Epidermal melanocyte (primary cell): ENCODE measurements at regions not wholly inside any gene's neighbourhood (a gene's known extent, or its start where the extent isn't known, plus 50 kb on each side); places are given as distances from the start of the nearest gene placed in this dataset.

Experiments used
- DNase-seq: peaks from one replicate; pipeline ENCODE4 v3.0.0; 2011; ENCODE audit warnings: low spot score; ENCODE audit not compliant: insufficient read length

DNA sequence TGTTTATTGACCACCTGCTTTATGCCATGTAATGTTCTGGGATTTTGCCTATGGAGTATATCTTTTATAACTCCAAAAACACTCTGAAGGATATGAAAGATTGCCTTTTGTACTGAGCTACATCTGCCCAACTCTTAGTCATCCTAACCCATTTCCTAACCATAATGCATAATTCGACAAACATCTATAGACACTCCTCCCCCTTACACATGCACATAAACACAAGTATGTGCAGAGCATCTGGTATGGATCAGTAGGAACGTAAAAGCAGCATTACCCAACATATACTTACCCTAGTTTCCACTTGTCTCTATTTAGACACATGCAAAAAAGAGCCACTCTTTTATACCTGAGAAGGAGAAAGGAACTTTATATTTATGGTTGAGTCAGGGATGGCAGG is 272.8 kb downstream of the FAM76B start:
- DNase-seq: no peak

- no peak for DNase-seq
Measured at GRCh38 chr11:95516175-95516574, 273.4 kb downstream of the FAM76B start.

- no peak for DNase-seq
Measured at GRCh38 chr11:95515371-95515770, 274.2 kb downstream of the FAM76B start.

DNA sequence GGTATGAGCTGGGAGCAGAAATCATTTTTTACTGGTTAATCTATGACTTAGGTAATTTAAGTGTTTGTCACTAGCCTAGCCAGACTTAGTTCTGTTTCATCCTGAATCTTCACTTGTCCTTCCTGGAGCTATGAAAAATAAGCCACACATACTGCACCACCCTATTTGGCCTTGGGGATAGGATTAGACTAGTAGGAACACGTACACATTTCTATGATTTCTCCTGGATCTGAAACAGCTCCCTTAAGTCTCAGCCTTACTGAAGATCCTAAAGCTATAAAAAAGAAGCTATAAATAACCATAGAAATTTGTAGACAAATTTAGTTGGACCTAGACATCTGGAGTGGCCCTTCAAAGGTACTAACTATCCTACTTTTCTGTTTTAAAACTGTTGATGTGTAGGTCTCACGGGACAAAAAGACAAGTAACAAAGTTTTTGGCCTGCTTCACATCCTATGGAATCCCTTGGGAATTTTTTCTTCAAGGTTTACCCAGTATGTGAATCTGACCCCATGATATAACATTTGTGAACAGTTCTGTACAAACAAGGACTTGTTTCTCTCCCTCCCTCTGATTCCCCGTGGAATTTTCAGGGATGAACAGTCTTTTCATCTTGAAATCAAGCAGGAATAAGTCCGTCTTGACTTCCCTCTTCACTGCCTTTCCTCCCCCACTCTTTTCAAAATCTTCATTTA is 275.0 kb downstream of the FAM76B start:
- DNase-seq: no peak

DNA sequence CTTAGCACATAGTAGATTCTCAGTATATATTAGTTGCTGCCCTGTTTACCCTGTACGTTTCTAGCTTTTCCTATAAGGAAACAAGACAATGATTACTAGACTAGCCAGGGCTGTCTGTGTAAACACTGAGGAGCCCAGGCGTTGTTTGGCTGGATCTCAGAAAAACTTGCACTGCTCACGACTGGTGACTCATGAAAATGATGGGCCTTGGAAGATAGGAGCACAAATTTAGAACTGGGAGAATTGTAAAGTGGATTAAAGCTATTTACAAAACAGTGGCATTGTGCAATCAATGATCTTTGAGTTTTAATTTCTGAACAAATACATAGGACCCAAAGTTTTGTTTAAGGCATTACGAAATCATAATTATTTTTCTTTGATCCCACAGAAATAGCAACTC is 276.9 kb downstream of the FAM76B start:
- no peak for DNase-seq

- no peak for DNase-seq
Measured at GRCh38 chr11:95512177-95512576, 277.4 kb downstream of the FAM76B start.

- DNase-seq: no peak
Measured at GRCh38 chr11:95508219-95508890, 277.4 kb upstream of the SESN3 start.

- DNase-seq: no peak
Measured at GRCh38 chr11:95507794-95508193, 276.8 kb upstream of the SESN3 start.

DNA sequence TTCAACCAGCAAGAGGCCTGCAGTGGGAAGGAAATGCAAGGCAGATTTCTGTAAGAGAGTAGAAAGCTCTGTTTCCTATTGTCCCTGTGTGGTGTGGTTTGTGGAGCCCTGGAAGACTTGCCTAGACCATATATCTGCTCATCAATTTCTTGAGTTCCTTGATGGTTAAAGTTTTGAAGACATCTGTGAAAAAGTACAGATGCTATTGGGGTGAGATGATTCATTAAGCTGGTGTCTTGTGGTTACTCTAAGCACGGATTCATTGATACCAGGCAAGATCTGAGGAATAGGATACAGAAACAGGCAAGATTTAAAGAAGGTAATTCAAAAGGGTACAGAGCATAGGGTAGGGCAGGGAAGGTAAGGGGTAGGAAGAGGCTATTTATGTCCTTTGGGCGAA is 275.8 kb upstream of the SESN3 start:
- DNase-seq: no peak

DNA sequence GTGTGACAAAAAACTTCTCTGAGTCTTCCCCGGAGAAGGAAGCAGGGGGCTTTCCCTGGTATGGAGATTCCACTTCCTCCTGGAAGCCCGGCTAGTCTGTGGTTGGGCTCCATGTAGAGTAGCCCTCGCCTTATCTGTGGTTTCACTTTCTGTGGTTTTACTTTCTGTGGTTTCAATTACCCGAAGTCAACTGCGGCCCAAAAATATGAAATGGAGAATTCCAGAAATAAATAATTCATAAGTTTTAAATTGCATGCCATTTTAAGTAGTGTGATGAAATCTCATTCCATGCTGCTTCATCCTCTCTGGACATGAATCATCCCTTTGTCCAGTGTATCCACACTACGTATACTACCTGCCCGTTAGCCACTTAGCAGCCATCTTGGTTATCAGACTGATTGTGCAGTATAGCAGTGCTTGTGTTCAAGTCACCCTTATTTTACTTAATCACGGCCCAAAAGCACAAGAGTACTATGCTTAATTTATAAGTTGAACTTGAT is 275.0 kb upstream of the SESN3 start:
- DNase-seq: no peak

GRCh38 chr11:95503047-95503446 is 272.0 kb upstream of the SESN3 start:
- DNase-seq: no peak

DNA sequence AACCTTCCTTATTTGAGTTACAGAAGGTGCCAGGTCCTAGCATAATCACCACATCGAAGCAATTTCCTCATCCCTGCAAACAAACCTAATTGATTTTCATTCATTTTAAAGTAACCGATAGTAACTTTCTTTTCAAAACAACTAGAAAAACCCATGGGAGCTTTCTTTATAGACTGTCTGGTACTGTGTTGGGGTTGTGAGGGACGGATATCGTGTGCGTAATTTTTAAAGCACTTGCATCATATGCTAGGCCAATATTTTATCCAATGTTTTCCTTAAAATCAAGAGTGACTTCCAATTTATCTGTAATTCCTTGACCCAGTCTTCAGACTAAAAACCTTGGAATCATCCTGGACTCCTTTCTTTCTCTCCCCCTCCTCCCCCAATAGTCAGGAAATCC is 271.5 kb upstream of the SESN3 start:
- DNase-seq: no peak

DNA sequence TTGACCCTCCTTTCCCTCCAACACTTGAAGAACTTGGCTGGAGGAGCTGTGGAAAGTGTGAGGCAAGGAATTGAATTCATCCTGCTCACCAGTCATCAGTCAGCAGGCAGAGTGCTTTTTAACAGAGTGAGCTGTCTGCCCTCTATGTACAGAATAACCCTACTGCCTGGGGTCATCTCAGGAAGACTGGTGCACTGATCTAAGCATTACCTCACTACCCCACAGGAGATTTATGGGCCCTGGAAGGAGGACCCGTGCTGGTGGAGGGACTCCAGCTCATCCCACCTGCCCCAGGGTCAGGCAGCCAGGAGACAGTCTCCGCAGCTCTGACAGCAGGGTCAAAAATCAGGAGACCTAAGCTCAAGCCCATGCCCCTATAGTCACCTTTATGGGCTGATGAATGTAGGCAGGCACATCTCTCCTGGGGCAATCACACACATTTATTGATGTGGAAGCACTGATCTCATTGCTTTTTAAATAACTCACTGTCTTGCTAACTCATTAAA is 270.8 kb upstream of the SESN3 start:
- no peak for DNase-seq

DNA sequence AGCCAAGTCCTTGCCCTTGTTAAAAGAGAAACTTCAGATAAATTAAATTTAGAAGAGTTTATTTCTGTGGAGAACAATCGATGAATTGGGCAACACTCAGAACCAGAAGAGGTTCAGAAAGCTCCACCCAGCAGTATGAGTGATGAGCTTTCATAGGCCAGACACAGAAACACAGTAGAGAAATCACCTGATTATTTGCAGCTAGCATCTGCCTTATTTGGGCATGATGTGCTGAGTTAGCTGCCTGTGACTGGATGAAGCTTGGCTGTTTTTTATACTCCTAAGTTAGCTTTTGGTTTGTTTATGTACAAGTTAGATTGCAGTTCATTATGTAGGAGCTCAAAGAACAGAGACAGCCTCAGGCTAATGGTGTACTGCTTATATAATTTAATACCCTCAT is 269.5 kb upstream of the SESN3 start:
- no peak for DNase-seq

GRCh38 chr11:95499516-95500135 is 268.6 kb upstream of the SESN3 start:
- no peak for DNase-seq

DNA sequence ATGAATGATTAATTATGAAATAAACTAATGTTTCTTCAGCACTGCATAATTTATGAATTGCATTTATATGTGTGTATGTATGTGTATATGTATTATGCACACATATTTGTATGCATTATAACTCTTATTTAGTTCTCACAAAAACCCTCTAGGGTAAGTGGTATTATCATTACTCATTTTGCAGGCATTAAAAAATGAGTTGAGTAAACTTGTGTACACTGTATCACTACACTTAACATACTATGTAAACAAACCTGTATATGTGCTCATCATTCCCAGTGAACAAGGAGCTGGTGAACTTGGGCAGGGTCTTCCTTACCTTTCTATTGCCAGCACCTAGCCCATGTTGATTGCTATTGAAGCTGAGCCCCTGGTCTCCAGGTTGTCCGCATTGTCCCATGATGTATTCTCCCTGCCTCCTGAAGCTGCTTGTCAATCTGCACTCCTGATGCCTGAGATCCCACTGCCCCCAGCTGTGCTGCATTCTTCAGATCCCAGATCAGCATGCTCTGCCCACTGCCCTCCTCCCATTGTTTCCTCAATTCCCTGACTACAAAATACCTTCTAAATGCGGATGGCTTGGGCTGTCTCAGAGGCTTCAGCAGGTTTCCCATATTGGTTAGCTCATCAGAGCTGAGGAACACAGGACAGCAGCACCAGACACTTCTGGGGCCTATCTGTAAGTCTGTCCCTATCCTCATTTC is 267.9 kb upstream of the SESN3 start:
- DNase-seq: no peak

GRCh38 chr11:95496901-95497300 is 265.9 kb upstream of the SESN3 start:
- no peak for DNase-seq

DNA sequence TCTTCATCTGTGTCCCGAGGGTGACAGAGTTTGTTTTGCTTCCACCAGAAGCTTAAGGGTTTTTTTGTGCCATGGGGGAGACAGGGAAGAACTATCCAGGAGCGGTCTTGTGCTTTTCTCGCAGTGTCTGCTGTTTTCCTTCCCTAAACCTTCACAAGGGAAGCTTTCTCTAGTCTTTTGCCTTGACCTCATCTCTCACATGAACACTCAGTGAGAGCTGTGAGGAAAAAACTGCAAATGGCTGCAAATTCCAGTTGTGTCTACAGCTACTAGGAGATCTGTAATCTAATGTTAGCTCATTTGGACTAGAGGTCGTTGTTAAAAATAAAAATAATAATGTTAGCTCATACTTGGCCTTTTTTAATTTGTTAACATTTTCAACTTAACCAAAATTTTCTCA is 264.7 kb upstream of the SESN3 start:
- DNase-seq: no peak

GRCh38 chr11:95494856-95495255 is 263.9 kb upstream of the SESN3 start:
- no peak for DNase-seq

- no peak for DNase-seq
Measured at GRCh38 chr11:95494167-95494566, 263.2 kb upstream of the SESN3 start.

- DNase-seq: no peak
Measured at GRCh38 chr11:95490625-95491024, 259.6 kb upstream of the SESN3 start.

- no peak for DNase-seq
Measured at GRCh38 chr11:95487938-95488337, 256.9 kb upstream of the SESN3 start.
